Liver (tissue), 8 donors: ENCODE measurements at regions not wholly inside any gene's neighbourhood (a gene's known extent, or its start where the extent isn't known, plus 50 kb on each side); places are given as distances from the start of the nearest gene placed in this dataset.

Source experiments
- DNase-seq: peaks from one replicate; pipeline ENCODE4 v3.0.0-alpha.2; 2017; ENCODE audit warnings: low spot score
- H3K27ac ChIP-seq, 2 donors: one replicate each; pipeline ENCODE4 v1.7.0; 2013; ENCODE audit warnings: inconsistent platforms in 2 of 2, low read length in 2 of 2, control low read depth in 1 of 2, low read depth in 1 of 2, mild to moderate bottlenecking in 1 of 2
- H3K27me3 ChIP-seq, 4 donors: one replicate each; pipeline versions ENCODE4 v1.6.1 to v1.7.0; 2013; ENCODE audit warnings: low read length in 3 of 4, inconsistent platforms in 1 of 4, mild to moderate bottlenecking in 1 of 4, moderate library complexity in 1 of 4; ENCODE audit not compliant: control insufficient read depth in 4 of 4, insufficient read depth in 4 of 4
- H3K36me3 ChIP-seq, 4 donors: one replicate each; pipeline versions ENCODE4 v1.6.1 to v1.7.0; 2013; ENCODE audit warnings: low read length in 3 of 4, mild to moderate bottlenecking in 3 of 4, low read depth in 1 of 4, moderate library complexity in 1 of 4; ENCODE audit not compliant: control insufficient read depth in 4 of 4, insufficient read depth in 3 of 4
- H3K4me1 ChIP-seq, 4 donors: one replicate each; pipeline versions ENCODE4 v1.6.1 to v1.7.0; 2013; ENCODE audit warnings: low read length in 3 of 4, mild to moderate bottlenecking in 3 of 4, moderate library complexity in 1 of 4; ENCODE audit not compliant: control insufficient read depth in 4 of 4, insufficient read depth in 4 of 4
- H3K4me3 ChIP-seq, 3 donors: one replicate each; pipeline versions ENCODE4 v1.6.1 to v1.7.0; 2013; ENCODE audit warnings: low read length in 3 of 3, control low read depth in 1 of 3, low read depth in 1 of 3, mild to moderate bottlenecking in 1 of 3
- H3K9ac ChIP-seq, 2 donors: one replicate each; pipeline ENCODE4 v1.7.0; 2013; ENCODE audit warnings: low read length in 2 of 2, mild to moderate bottlenecking in 2 of 2, moderate library complexity in 2 of 2, control low read depth in 1 of 2, low read depth in 1 of 2
- H3K9me3 ChIP-seq, 4 donors: one replicate each; pipeline versions ENCODE4 v1.6.1 to v1.7.0; 2013; ENCODE audit warnings: low read length in 3 of 4; ENCODE audit not compliant: control insufficient read depth in 4 of 4
- ATF3 ChIP-seq: IDR thresholded peaks from 2 replicates; pipeline ENCODE4 v1.6.1; 2016; ENCODE audit warnings: antibody characterized with exemption
- CTCF ChIP-seq: fragments of 150-350 bp; IDR thresholded peaks from 2 replicates; pipeline ENCODE4 v1.5.1; 2017; ENCODE audit warnings: improper control_type of control experiment, low read depth, low read length; ENCODE audit not compliant: missing input control
- EGR1 ChIP-seq, 2 donors: IDR thresholded peaks; 2 replicates each; pipeline ENCODE4 v1.6.1; 2016 to 2018; ENCODE audit warnings: antibody characterized with exemption in 2 of 2, low read depth in 2 of 2
- FOXA1 ChIP-seq: IDR thresholded peaks from 2 replicates; pipeline ENCODE4 v1.6.1; 2016; ENCODE audit warnings: antibody characterized with exemption
- FOXA2 ChIP-seq: IDR thresholded peaks from 2 replicates; pipeline ENCODE4 v1.6.1; 2016; ENCODE audit warnings: antibody characterized with exemption
- GABPA ChIP-seq, 2 donors: IDR thresholded peaks in 1 of 2; conservative IDR thresholded peaks in 1 of 2; 2 replicates each; pipeline ENCODE4 v1.6.1; 2016; ENCODE audit warnings: antibody characterized with exemption in 2 of 2, mild to moderate bottlenecking in 1 of 2, moderate library complexity in 1 of 2
- HNF4A ChIP-seq, 2 donors: conservative IDR thresholded peaks; 2 replicates each; pipeline ENCODE4 v1.6.1; 2016; ENCODE audit warnings: antibody characterized with exemption in 2 of 2, mild to moderate bottlenecking in 2 of 2
- HNF4G ChIP-seq: IDR thresholded peaks from 2 replicates; pipeline ENCODE4 v1.6.1; 2016; ENCODE audit warnings: antibody characterized with exemption
- JUND ChIP-seq, 2 donors: IDR thresholded peaks; 2 replicates each; pipeline ENCODE4 v1.6.1; 2016; ENCODE audit warnings: antibody characterized with exemption in 2 of 2
- MAX ChIP-seq: IDR thresholded peaks from 2 replicates; pipeline ENCODE4 v1.6.1; 2016; ENCODE audit warnings: antibody characterized with exemption
- NR2F2 ChIP-seq: IDR thresholded peaks from 2 replicates; pipeline ENCODE4 v1.6.1; 2016; ENCODE audit warnings: antibody characterized with exemption
- RAD21 ChIP-seq, 2 donors: IDR thresholded peaks; 2 replicates each; pipeline ENCODE4 v1.6.1; 2016; ENCODE audit warnings: antibody characterized with exemption in 2 of 2, mild to moderate bottlenecking in 2 of 2
- REST ChIP-seq: IDR thresholded peaks from 2 replicates; pipeline ENCODE4 v1.6.1; 2016; ENCODE audit warnings: antibody characterized with exemption, mild to moderate bottlenecking
- RXRA ChIP-seq, 2 donors: IDR thresholded peaks; 2 replicates each; pipeline ENCODE4 v1.6.1; 2017 to 2018; ENCODE audit warnings: antibody characterized with exemption in 2 of 2, mild to moderate bottlenecking in 1 of 2
- SP1 ChIP-seq: IDR thresholded peaks from 2 replicates; pipeline ENCODE4 v1.6.1; 2018; ENCODE audit warnings: antibody characterized with exemption, mild to moderate bottlenecking
- TAF1 ChIP-seq: conservative IDR thresholded peaks from 2 replicates; pipeline ENCODE4 v1.6.1; 2016; ENCODE audit warnings: antibody characterized with exemption, mild to moderate bottlenecking
- YY1 ChIP-seq: IDR thresholded peaks from 2 replicates; pipeline ENCODE4 v1.6.1; 2016; ENCODE audit warnings: antibody characterized with exemption, mild to moderate bottlenecking
- ZBTB33 ChIP-seq: IDR thresholded peaks from 2 replicates; pipeline ENCODE4 v1.6.1; 2016; ENCODE audit warnings: antibody characterized with exemption
- WGBS: extraction: QIAGEN DNeasy Blood & Tissue Kit; methylation state at CpG from one replicate; pipeline ENCODE4 v1.1.7; 2013; 5-methylcytosine and 5-hydroxymethylcytosine counted together
- donor health status: healthy.
- donor health status: healthy.
- donor health status: healthy.
- donor health status: healthy.
- donor health status: healthy.

GRCh38 chr13:106143392-106143791 is 392.1 kb downstream of the EFNB2 start:
- DNase-seq, result no peak
- H3K9ac ChIP-seq, result no peak overlapping the region
- WGBS, result 33% methylated on average over 2 of the region's 2 CpGs
- TF ChIP-seq SP1 (no peak), YY1 (no peak), MAX (no peak), REST (no peak), CTCF (no peak), RAD21 (IDR thresholded peaks at IDR 0.05) (no peak), GABPA (IDR thresholded peaks at IDR 0.05 in 1 of 2, conservative IDR thresholded peaks at IDR 0.05 in 1 of 2) (no peak), FOXA2 (no peak), JUND (IDR thresholded peaks at IDR 0.05) (no peak), RXRA (IDR thresholded peaks at IDR 0.05) (no peak), NR2F2 (no peak), FOXA1 (no peak), HNF4A (conservative IDR thresholded peaks at IDR 0.05) (no peak)
- H3K4me1 ChIP-seq, result no peaks in the 10 kb centered on the region
- H3K4me3 ChIP-seq, result no peak overlapping the region
- H3K9me3 ChIP-seq, result peaks cover 0 to 2% (median 0%) of the 10 kb centered on the region in 4 donors
- peaks cover 0 to 4% (median 0%) of the 10 kb centered on the region in 4 donors for H3K27me3 ChIP-seq
- H3K27ac ChIP-seq, result no peak overlapping the region
- H3K36me3 ChIP-seq, result no peaks in the 10 kb centered on the region

- Histone ChIP-seq H3K27me3 (no peaks in the 10 kb centered on the region), H3K36me3 (no peaks in the 10 kb centered on the region), H3K9ac (no peak overlapping the region), H3K4me1 (no peaks in the 10 kb centered on the region), H3K4me3 (no peak overlapping the region), H3K9me3 (no peaks in the 10 kb centered on the region), H3K27ac (no peak overlapping the region)
- 85% methylated on average over 1 of the region's 1 CpG for WGBS
- no peak for DNase-seq
- no peak for TF ChIP-seq GABPA (IDR thresholded peaks at IDR 0.05 in 1 of 2, conservative IDR thresholded peaks at IDR 0.05 in 1 of 2)
- no peak for TF ChIP-seq EGR1 (IDR thresholded peaks at IDR 0.05; ENCODE audit: low read depth in 2 of 2)
- TF ChIP-seq REST, result no peak
- no peak for TF ChIP-seq RXRA (IDR thresholded peaks at IDR 0.05)
- TF ChIP-seq FOXA2, result no peak
- no peak for TF ChIP-seq TAF1
- TF ChIP-seq FOXA1, result no peak
- TF ChIP-seq NR2F2, result no peak
- no peak for TF ChIP-seq ATF3
- TF ChIP-seq HNF4A (conservative IDR thresholded peaks at IDR 0.05), result no peak
- no peak for TF ChIP-seq ZBTB33
- TF ChIP-seq JUND (IDR thresholded peaks at IDR 0.05), result no peak
- TF ChIP-seq CTCF, result no peak
- no peak for TF ChIP-seq RAD21 (IDR thresholded peaks at IDR 0.05)
- TF ChIP-seq HNF4G, result no peak
- no peak for TF ChIP-seq SP1
- no peak for TF ChIP-seq MAX
These were observed 395.0 kb downstream of the EFNB2 start for GRCh38 chr13:106140476-106140875.
